ENCODE measurements at regions not wholly inside any gene's neighbourhood (a gene's known extent, or its start where the extent isn't known, plus 50 kb on each side); places are given as distances from the start of the nearest gene placed in this dataset.

DNA sequence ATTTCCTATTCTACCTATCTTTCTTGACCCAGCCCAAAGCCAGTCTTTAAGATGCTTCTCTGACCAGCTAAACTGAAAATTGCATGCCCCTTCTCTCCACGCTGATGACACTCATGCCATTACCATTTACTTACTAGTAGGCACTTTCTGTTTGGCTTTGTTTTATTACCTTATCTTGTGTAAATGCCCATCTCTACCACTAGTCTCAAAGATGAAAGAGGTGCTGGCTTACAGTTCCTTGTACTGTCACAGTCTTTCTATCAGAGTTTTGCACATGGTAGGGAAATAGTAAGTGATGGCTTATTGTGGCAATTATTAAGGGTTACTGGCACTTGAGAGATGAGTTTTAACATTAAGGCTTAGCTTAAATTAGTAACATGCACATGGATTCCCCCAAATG, 352.1 kb downstream of the RBM43 start:
- TF ChIP-seq, protein P1, sequence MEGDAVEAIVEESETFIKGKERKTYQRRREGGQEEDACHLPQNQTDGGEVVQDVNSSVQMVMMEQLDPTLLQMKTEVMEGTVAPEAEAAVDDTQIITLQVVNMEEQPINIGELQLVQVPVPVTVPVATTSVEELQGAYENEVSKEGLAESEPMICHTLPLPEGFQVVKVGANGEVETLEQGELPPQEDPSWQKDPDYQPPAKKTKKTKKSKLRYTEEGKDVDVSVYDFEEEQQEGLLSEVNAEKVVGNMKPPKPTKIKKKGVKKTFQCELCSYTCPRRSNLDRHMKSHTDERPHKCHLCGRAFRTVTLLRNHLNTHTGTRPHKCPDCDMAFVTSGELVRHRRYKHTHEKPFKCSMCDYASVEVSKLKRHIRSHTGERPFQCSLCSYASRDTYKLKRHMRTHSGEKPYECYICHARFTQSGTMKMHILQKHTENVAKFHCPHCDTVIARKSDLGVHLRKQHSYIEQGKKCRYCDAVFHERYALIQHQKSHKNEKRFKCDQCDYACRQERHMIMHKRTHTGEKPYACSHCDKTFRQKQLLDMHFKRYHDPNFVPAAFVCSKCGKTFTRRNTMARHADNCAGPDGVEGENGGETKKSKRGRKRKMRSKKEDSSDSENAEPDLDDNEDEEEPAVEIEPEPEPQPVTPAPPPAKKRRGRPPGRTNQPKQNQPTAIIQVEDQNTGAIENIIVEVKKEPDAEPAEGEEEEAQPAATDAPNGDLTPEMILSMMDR (IDR thresholded peaks at IDR 0.05): no peak; the same call in 1 of the 2 replicates
- no peak for TF ChIP-seq SIN3A (IDR thresholded peaks at IDR 0.05; ENCODE audit: borderline replicate concordance, insufficient read depth, low read depth, low read length)
